Loucy (cell line): ENCODE measurements at regions not wholly inside any gene's neighbourhood (a gene's known extent, or its start where the extent isn't known, plus 50 kb on each side); places are given as distances from the start of the nearest gene placed in this dataset.

Source experiments
- H2AFZ ChIP-seq: fragments of 200-600 bp; sonication (generic); 2 replicates; pipeline ENCODE4 v1.6.0; 2016; ENCODE audit warnings: antibody characterized with exemption, mild to moderate bottlenecking, low read length, moderate library complexity
- H3F3A ChIP-seq: fragments of 200-600 bp; 2 replicates; pipeline ENCODE4 v1.6.0; 2016; ENCODE audit warnings: antibody characterized with exemption, low read depth, mild to moderate bottlenecking
- H3K27me3 ChIP-seq: fragments of 200-600 bp; sonication (generic); 2 replicates; pipeline ENCODE4 v1.6.1; 2014; ENCODE audit warnings: low read length, mild to moderate bottlenecking; ENCODE audit not compliant: insufficient read depth, poor library complexity, severe bottlenecking
- H3K36me3 ChIP-seq: fragments of 200-600 bp; sonication (generic); 2 replicates; pipeline ENCODE4 v1.6.1; 2016; ENCODE audit warnings: low read length; ENCODE audit not compliant: insufficient read depth
- H3K4me1 ChIP-seq: fragments of 200-600 bp; sonication (generic); 2 replicates; pipeline ENCODE4 v1.5.1; 2014; ENCODE audit warnings: low read length, mild to moderate bottlenecking; ENCODE audit not compliant: insufficient read depth, poor library complexity, severe bottlenecking
- H3K4me2 ChIP-seq: fragments of 200-600 bp; sonication (generic); 2 replicates; pipeline ENCODE4 v1.6.0; 2014; ENCODE audit warnings: antibody characterized with exemption, low read length, low read depth, mild to moderate bottlenecking; ENCODE audit not compliant: poor library complexity, severe bottlenecking
- H3K4me3 ChIP-seq: fragments of 200-600 bp; sonication (generic); 2 replicates; pipeline ENCODE4 v1.5.1; 2014; ENCODE audit warnings: low read length, mild to moderate bottlenecking, mixed read lengths; ENCODE audit not compliant: poor library complexity, severe bottlenecking
- H3K79me2 ChIP-seq: fragments of 200-600 bp; sonication (generic); 2 replicates; pipeline ENCODE4 v1.6.1; 2014; ENCODE audit warnings: low read length; ENCODE audit not compliant: insufficient read depth
- H3K9ac ChIP-seq: fragments of 200-600 bp; sonication (generic); 2 replicates; pipeline ENCODE4 v1.6.0; 2014; ENCODE audit warnings: mild to moderate bottlenecking, low read depth, low read length, moderate library complexity; ENCODE audit not compliant: poor library complexity, severe bottlenecking
- H3K9me2 ChIP-seq: fragments of 200-600 bp; sonication (generic); replicated peaks from 2 replicates; pipeline ENCODE4 v1.6.1; 2016; ENCODE audit warnings: low read depth, low read length, mixed read lengths
- H3K9me3 ChIP-seq: fragments of 200-600 bp; sonication (generic); 2 replicates; pipeline ENCODE4 v1.6.1; 2014; ENCODE audit warnings: mild to moderate bottlenecking, antibody characterized with exemption, low read length, low read depth; ENCODE audit not compliant: insufficient read depth
- H4K20me1 ChIP-seq: fragments of 200-600 bp; sonication (generic); 2 replicates; pipeline ENCODE4 v1.6.0; 2014; ENCODE audit warnings: antibody characterized with exemption, low read length, mild to moderate bottlenecking; ENCODE audit not compliant: insufficient read depth, poor library complexity, severe bottlenecking
- EZH2phosphoT487 ChIP-seq: fragments of 200-600 bp; IDR thresholded peaks from 2 replicates; pipeline ENCODE4 v1.6.1; 2018; ENCODE audit warnings: antibody characterized with exemption, mild to moderate bottlenecking, moderate library complexity, borderline replicate concordance
- TF ChIP-seq, protein P1 (sequence below): fragments of 200-600 bp; sonication (generic); conservative IDR thresholded peaks from 2 replicates; pipeline ENCODE4 v1.5.1; 2014; ENCODE audit warnings: mild to moderate bottlenecking, antibody characterized with exemption, low read length

DNA sequence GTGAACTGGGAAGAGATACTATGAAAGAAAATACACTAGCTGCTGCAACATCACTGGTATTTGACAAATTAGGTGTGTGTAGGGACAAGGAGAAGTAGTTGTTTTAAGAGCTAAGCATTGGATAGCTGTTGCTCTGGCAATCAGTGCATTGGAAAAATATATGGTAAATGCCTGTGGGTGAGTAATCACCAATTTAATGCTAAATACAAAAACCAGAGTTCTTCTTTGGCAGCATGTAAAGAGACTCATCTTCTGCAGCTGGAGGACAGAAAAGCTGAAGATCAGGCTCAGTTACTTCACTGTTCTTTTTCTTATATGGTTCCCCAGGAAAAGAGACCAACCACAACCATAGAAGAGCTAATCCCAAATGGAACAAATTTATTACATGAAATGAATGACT, 201.8 kb upstream of the MPDZ start:
- Histone ChIP-seq H3F3A (no peaks in the 10 kb centered on the region), H3K4me3 (no peak overlapping the region), H2AFZ (no peak overlapping the region), H3K79me2 (no peaks in the 10 kb centered on the region), H4K20me1 (no peaks in the 10 kb centered on the region), H3K9ac (no peak overlapping the region), H3K4me1 (no peaks in the 10 kb centered on the region), H3K27me3 (no peaks in the 10 kb centered on the region), H3K9me2 (no peaks in the 10 kb centered on the region), H3K4me2 (no peak overlapping the region), H3K36me3 (no peaks in the 10 kb centered on the region), H3K9me3 (no peaks in the 10 kb centered on the region; the same call in 1 of the 2 replicates)
- TF ChIP-seq, protein P1, sequence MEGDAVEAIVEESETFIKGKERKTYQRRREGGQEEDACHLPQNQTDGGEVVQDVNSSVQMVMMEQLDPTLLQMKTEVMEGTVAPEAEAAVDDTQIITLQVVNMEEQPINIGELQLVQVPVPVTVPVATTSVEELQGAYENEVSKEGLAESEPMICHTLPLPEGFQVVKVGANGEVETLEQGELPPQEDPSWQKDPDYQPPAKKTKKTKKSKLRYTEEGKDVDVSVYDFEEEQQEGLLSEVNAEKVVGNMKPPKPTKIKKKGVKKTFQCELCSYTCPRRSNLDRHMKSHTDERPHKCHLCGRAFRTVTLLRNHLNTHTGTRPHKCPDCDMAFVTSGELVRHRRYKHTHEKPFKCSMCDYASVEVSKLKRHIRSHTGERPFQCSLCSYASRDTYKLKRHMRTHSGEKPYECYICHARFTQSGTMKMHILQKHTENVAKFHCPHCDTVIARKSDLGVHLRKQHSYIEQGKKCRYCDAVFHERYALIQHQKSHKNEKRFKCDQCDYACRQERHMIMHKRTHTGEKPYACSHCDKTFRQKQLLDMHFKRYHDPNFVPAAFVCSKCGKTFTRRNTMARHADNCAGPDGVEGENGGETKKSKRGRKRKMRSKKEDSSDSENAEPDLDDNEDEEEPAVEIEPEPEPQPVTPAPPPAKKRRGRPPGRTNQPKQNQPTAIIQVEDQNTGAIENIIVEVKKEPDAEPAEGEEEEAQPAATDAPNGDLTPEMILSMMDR: no peak
- TF ChIP-seq EZH2phosphoT487: no peak

DNA sequence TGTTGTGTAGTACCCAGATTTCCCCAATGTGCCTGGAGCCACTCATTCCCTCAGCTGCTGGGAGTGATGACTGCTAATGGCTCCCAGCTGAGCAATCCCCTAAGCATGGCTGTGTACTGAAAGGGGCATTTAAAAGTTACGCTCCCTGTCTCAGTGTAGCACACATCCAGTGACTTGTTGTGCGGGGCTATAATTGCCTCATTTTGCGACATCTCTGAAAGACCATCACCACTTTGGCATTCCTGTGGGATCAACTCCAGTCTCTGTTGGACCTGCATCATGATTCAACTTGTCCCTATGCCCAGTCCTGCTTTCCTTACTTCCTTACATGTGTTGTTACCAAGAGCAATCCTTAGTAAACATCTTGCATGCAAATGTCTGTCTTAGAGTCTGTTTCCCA, 201.2 kb upstream of the MPDZ start:
- H3K79me2 ChIP-seq: no peaks in the 10 kb centered on the region
- no peaks in the 10 kb centered on the region for H4K20me1 ChIP-seq
- H3K9me2 ChIP-seq: no peaks in the 10 kb centered on the region
- no peaks in the 10 kb centered on the region for H3K27me3 ChIP-seq
- no peaks in the 10 kb centered on the region for H3F3A ChIP-seq
- TF ChIP-seq, protein P1: no peak
- no peak for TF ChIP-seq EZH2phosphoT487
- no peaks in the 10 kb centered on the region; the same call in 1 of the 2 replicates for H3K9me3 ChIP-seq
- H3K36me3 ChIP-seq: no peaks in the 10 kb centered on the region
- no peak overlapping the region for H3K9ac ChIP-seq
- H3K4me2 ChIP-seq: no peak overlapping the region
- H3K4me1 ChIP-seq: no peaks in the 10 kb centered on the region
- H3K4me3 ChIP-seq: no peak overlapping the region
- H2AFZ ChIP-seq: no peak overlapping the region

DNA sequence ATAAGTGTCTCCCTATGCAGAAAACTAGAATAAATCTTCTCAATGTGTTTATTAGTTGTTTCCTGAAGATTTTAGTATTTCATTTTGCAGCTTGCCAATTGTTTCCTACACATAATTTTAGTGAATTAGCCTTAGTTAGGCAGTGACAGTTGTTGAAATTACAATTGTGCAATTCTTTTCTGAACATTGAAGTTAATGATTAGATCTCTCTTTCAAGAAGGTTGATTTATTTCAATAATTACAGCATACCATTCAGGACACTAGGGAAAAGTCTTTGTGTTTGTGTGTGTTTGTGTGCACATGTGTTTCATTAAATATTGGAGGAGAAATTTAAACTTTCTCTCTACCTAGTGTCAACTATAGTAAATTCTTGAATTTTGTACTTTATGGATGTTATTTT, 199.6 kb upstream of the MPDZ start:
- Histone ChIP-seq H3K4me1 (no peaks in the 10 kb centered on the region), H3K4me2 (no peak overlapping the region), H3K4me3 (no peak overlapping the region), H3F3A (no peaks in the 10 kb centered on the region), H3K9me3 (no peaks in the 10 kb centered on the region; the same call in 1 of the 2 replicates), H3K9ac (no peak overlapping the region), H3K79me2 (no peaks in the 10 kb centered on the region), H3K27me3 (no peaks in the 10 kb centered on the region), H3K9me2 (no peaks in the 10 kb centered on the region), H2AFZ (no peak overlapping the region), H4K20me1 (no peaks in the 10 kb centered on the region), H3K36me3 (no peaks in the 10 kb centered on the region)
- TF ChIP-seq, protein P1: no peak
- no peak for TF ChIP-seq EZH2phosphoT487
